HepG2 (cell line): ENCODE measurements at regions not wholly inside any gene's neighbourhood (a gene's known extent, or its start where the extent isn't known, plus 50 kb on each side); places are given as distances from the start of the nearest gene placed in this dataset.

Experiments
- ATAC-seq: fragments of 200-7000 bp; cut with Tn5 transposase; 3 replicates; pipeline ENCODE4 v1.9.1; 2020; ENCODE audit warnings: mild to moderate bottlenecking, moderate library complexity
- BruUV-seq: library from RNA; stranded (reverse); fragments of 400-500 nt; replicated peaks from 2 replicates; lab custom pipeline; 2021; lab: Mats Ljungman, UMichigan
- CTCF ChIA-PET: fragments of 300-600 bp; formaldehyde crosslinking; extraction: SDS; loops from one replicate; lab custom pipeline; 2021; ENCODE audit warnings: low total read pairs, inconsistent platforms, low intra/inter-chr PET ratio; lab: Yijun Ruan, JAX
- POLR2A ChIA-PET: fragments of 350-600 bp; sonication (Branson Sonifier 250); formaldehyde crosslinking; loops from one replicate; lab custom pipeline; 2020; ENCODE audit warnings: antibody characterized with exemption, inconsistent platforms; lab: Yijun Ruan, JAX
- DNase-seq: peaks from one replicate; pipeline ENCODE4 v3.0.0-alpha.2; 2015; ENCODE audit warnings: low spot score
- FAIRE-seq: peaks from 3 replicates; lab custom pipeline; 2011; peaks lifted over from hg19 to GRCh38; lab: Jason Lieb, UNC
- H2AFZ ChIP-seq: one replicate; pipeline ENCODE4 v1.6.1; 2011; ENCODE audit warnings: low read length, inconsistent platforms
- H3K27ac ChIP-seq: fragments of 300-600 bp; 3 replicates; pipeline ENCODE4 v1.8.0; 2011; ENCODE audit warnings: mixed run types, mild to moderate bottlenecking, mixed read lengths, low read length, inconsistent platforms; ENCODE audit not compliant: insufficient read depth; ENCODE audit errors: extremely low read length
- H3K27me3 ChIP-seq, 2 experiments: fragments of 200-600 bp in 1 of 2; 2 replicates in 1 of 2; 3 replicates in 1 of 2; pipeline versions ENCODE4 v1.6.0 to v1.8.0; 2011; ENCODE audit warnings: low read length in 2 of 2, mild to moderate bottlenecking in 2 of 2, moderate library complexity in 2 of 2, inconsistent platforms in 1 of 2; ENCODE audit not compliant: insufficient read depth in 2 of 2, control insufficient read depth in 1 of 2
- H3K36me3 ChIP-seq, 2 experiments: fragments of 200-600 bp in 1 of 2; replicated peaks in 1 of 2; 2 replicates in 1 of 2; 3 replicates in 1 of 2; pipeline versions ENCODE4 v1.5.1 to v1.8.0; 2011; ENCODE audit warnings: low read length in 2 of 2, inconsistent platforms in 1 of 2; ENCODE audit not compliant: insufficient read depth in 2 of 2, control insufficient read depth in 1 of 2
- H3K4me1 ChIP-seq: 2 replicates; pipeline ENCODE4 v1.5.1; 2012; ENCODE audit warnings: low read length, inconsistent platforms; ENCODE audit not compliant: insufficient read depth
- H3K4me2 ChIP-seq: 2 replicates; pipeline ENCODE4 v1.6.0; 2011; ENCODE audit warnings: low read depth, low read length, inconsistent platforms
- H3K4me3 ChIP-seq, 3 experiments: fragments of 200-600 bp in 1 of 3; sonication (generic), shearing (Covaris generic) in 1 of 3; replicated peaks in 1 of 3; 2 replicates each; pipeline ENCODE4 v1.5.1; 2011 to 2016; ENCODE audit warnings: low read length in 3 of 3, inconsistent platforms in 2 of 3, low read depth in 2 of 3, mild to moderate bottlenecking in 2 of 3, control low read depth in 1 of 3, mixed read lengths in 1 of 3; ENCODE audit not compliant: insufficient read depth in 1 of 3
- H3K79me2 ChIP-seq: one replicate; pipeline ENCODE4 v1.6.1; 2011; ENCODE audit warnings: low read length, inconsistent platforms; ENCODE audit not compliant: insufficient read depth
- H3K9ac ChIP-seq: 2 replicates; pipeline ENCODE4 v1.6.0; 2011; ENCODE audit warnings: mild to moderate bottlenecking, low read depth, low read length, inconsistent platforms; ENCODE audit not compliant: insufficient read depth
- H3K9me3 ChIP-seq: 2 replicates; pipeline ENCODE4 v1.5.1; 2012; ENCODE audit warnings: mild to moderate bottlenecking, low read length
- H4K20me1 ChIP-seq: 2 replicates; pipeline ENCODE4 v1.6.0; 2011; ENCODE audit warnings: inconsistent platforms, mild to moderate bottlenecking, low read length, moderate library complexity; ENCODE audit not compliant: insufficient read depth
- FOXJ3 ChIP-seq: sonication (generic); formaldehyde crosslinking; IDR thresholded peaks from 2 replicates; pipeline ENCODE4 v1.4.0; 2020; ENCODE audit warnings: missing genetic modification reagents, mild to moderate bottlenecking, borderline replicate concordance
- HDAC2 ChIP-seq: sonication (generic); formaldehyde crosslinking; IDR thresholded peaks from 2 replicates; pipeline ENCODE4 v1.4.0; 2020; ENCODE audit warnings: missing genetic modification reagents
- ISX ChIP-seq: sonication (generic); formaldehyde crosslinking; conservative IDR thresholded peaks from 2 replicates; pipeline ENCODE4 v1.5.0; 2020; ENCODE audit warnings: missing genetic modification reagents
- KAT2B ChIP-seq: fragments of 150-350 bp; IDR thresholded peaks from 2 replicates; pipeline ENCODE4 v1.6.1; 2014; ENCODE audit warnings: low read depth, low read length, borderline replicate concordance
- NFE2L2 ChIP-seq: fragments of 150-350 bp; IDR thresholded peaks from 2 replicates; pipeline ENCODE4 v1.6.1; 2014; ENCODE audit warnings: low read length
- NR2F1 ChIP-seq, 2 experiments: fragments of 450-650 bp in 1 of 2; formaldehyde crosslinking in 1 of 2; IDR thresholded peaks; 2 replicates each; pipeline versions ENCODE4 v1.5.0 to v1.6.1; 2016 to 2020; ENCODE audit warnings: mild to moderate bottlenecking in 1 of 2, missing compliant biosample characterization in 1 of 2, missing genetic modification reagents in 1 of 2, moderate library complexity in 1 of 2
- RXRA ChIP-seq: sonication (generic); formaldehyde crosslinking; IDR thresholded peaks from 2 replicates; pipeline ENCODE4 v1.5.1; 2020; ENCODE audit warnings: missing genetic modification reagents
- SNRNP70 ChIP-seq: fragments of 200-400 bp; formaldehyde crosslinking; IDR thresholded peaks from 2 replicates; pipeline ENCODE4 v1.6.1; 2017; ENCODE audit warnings: mild to moderate bottlenecking, low read depth, low read length, moderate library complexity
- SSRP1 ChIP-seq: IDR thresholded peaks from 2 replicates; pipeline ENCODE4 v1.6.1; 2016; ENCODE audit warnings: control low read depth
- ZFYVE20 ChIP-seq: sonication (generic); formaldehyde crosslinking; IDR thresholded peaks from 2 replicates; pipeline ENCODE4 v1.8.0; 2023; ENCODE audit warnings: low read depth, mild to moderate bottlenecking, moderate library complexity, missing genetic modification reagents, borderline replicate concordance
- ZKSCAN5 ChIP-seq: sonication (generic); formaldehyde crosslinking; IDR thresholded peaks from 2 replicates; pipeline ENCODE4 v1.5.1; 2020; ENCODE audit warnings: mild to moderate bottlenecking, missing genetic modification reagents
- ZNF30 ChIP-seq: sonication (generic); formaldehyde crosslinking; IDR thresholded peaks from 2 replicates; pipeline ENCODE4 v1.5.0; 2020; ENCODE audit warnings: mild to moderate bottlenecking, missing genetic modification reagents
- ZNF782 ChIP-seq: sonication (generic); formaldehyde crosslinking; IDR thresholded peaks from 2 replicates; pipeline ENCODE4 v1.4.0; 2020; ENCODE audit warnings: missing genetic modification reagents, mild to moderate bottlenecking, borderline replicate concordance
- in situ Hi-C: cut with HindIII; loops from 2 replicates; pipeline ENCODE4 v1.10.0; 2017; ENCODE audit warnings: low pct_unique_long_range_greater_than_20kb; ENCODE audit not compliant: extremely low pct_ligation_motif_present
- intact Hi-C: fragments of 100-400 bp; cut with micrococcal nuclease; formaldehyde crosslinking; loops from one replicate; pipeline ENCODE4 v1.10.0; 2022; ENCODE audit not compliant: unreplicated experiment
- TF ChIP-seq, protein P1 (sequence below): sonication (generic); formaldehyde crosslinking; IDR thresholded peaks from 2 replicates; pipeline ENCODE4 v1.4.0; 2020; ENCODE audit warnings: low read depth, mild to moderate bottlenecking, missing genetic modification reagents
- TF ChIP-seq, protein P2 (sequence below): IDR thresholded peaks from 2 replicates; pipeline ENCODE4 v1.6.1; 2012; ENCODE audit warnings: low read depth, low read length, improper control_type of control experiment

DNA sequence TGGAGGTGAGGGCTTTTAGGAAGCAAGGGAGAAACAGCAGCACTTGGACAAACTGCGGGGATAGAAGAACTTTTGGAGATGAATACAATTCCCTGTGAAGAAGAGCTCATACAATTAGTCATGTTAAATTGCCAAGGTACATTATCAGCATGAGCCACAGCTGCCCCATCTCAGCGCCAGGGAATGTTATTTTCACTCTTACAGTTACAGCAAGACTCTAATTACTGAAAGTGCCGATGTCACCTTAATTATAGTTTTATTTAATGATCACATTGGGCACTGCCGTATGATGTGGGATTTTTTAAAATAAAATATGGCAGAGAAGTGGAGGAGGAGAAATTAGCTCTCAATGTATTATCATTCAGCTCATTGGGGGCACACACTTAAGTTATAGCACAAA is 144.8 kb upstream of the MON1B start (continued):
- no peak for TF ChIP-seq ZNF30
- TF ChIP-seq NR2F1 (CRISPR knock-in tag; IDR thresholded peaks at IDR 0.05) = no peak
- no peak for TF ChIP-seq SNRNP70
- no peak for TF ChIP-seq ISX
- TF ChIP-seq, protein P1, sequence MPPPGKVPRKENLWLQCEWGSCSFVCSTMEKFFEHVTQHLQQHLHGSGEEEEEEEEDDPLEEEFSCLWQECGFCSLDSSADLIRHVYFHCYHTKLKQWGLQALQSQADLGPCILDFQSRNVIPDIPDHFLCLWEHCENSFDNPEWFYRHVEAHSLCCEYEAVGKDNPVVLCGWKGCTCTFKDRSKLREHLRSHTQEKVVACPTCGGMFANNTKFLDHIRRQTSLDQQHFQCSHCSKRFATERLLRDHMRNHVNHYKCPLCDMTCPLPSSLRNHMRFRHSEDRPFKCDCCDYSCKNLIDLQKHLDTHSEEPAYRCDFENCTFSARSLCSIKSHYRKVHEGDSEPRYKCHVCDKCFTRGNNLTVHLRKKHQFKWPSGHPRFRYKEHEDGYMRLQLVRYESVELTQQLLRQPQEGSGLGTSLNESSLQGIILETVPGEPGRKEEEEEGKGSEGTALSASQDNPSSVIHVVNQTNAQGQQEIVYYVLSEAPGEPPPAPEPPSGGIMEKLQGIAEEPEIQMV (CRISPR knock-in tag) = no peak
- TF ChIP-seq HDAC2 (CRISPR knock-in tag) = no peak
- TF ChIP-seq ZFYVE20 (CRISPR knock-in tag) = no peak
- no peak for TF ChIP-seq NFE2L2
- no peak for TF ChIP-seq FOXJ3 (CRISPR knock-in tag)
- no peak for TF ChIP-seq RXRA
- no peak for TF ChIP-seq SSRP1
- TF ChIP-seq ZKSCAN5 (CRISPR knock-in tag) = no peak
- TF ChIP-seq, all 625 proteins: peak for 0

DNA sequence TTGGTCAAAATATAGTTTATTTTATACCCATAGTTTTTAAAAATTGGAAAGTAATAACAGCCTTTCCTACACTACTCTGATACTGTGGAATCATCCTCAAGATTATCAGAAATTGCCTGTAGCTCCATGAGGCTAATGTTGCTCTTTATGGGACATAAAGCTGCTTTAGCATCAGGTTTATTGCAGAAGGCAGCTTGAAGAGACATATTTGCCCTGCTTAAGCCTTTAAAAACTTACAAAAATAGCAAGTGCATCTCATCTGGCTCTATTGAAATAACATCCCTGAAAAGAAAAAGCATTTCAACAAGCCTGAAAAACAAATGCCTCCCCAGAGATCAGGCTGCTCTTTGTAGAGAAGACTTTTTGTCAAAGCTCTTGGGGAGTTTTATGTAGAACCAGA is 142.9 kb upstream of the MON1B start:
- ChIA-PET CTCF (no interaction called here), POLR2A (no interaction called here)
- H3K9ac ChIP-seq = no peak overlapping the region
- H2AFZ ChIP-seq = no peak overlapping the region
- FAIRE-seq (no peak), ATAC-seq (no peak), DNase-seq (no peak)
- H4K20me1 ChIP-seq = no peaks in the 10 kb centered on the region
- intact Hi-C loops = no loop called here
- H3K27me3 ChIP-seq = no peaks in the 10 kb centered on the region
- no peaks in the 10 kb centered on the region for H3K79me2 ChIP-seq
- H3K4me2 ChIP-seq = no peak overlapping the region
- in situ Hi-C loops = no loop called here
- TF ChIP-seq ZNF782 (CRISPR knock-in tag) (no peak), KAT2B (no peak)
- TF ChIP-seq, protein P2, sequence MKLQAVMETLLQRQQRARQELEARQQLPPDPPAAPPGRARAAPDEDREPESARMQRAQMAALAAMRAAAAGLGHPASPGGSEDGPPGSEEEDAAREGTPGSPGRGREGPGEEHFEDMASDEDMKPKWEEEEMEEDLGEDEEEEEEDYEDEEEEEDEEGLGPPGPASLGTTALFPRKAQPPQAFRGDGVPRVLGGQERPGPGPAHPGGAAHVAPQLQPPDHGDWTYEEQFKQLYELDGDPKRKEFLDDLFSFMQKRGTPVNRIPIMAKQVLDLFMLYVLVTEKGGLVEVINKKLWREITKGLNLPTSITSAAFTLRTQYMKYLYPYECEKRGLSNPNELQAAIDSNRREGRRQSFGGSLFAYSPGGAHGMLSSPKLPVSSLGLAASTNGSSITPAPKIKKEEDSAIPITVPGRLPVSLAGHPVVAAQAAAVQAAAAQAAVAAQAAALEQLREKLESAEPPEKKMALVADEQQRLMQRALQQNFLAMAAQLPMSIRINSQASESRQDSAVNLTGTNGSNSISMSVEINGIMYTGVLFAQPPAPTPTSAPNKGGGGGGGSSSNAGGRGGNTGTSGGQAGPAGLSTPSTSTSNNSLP = no peak
- no peaks in the 10 kb centered on the region for H3K9me3 ChIP-seq
- H3K36me3 ChIP-seq = no peaks in the 10 kb centered on the region
- H3K4me1 ChIP-seq = no peaks in the 10 kb centered on the region
- no peak overlapping the region for H3K4me3 ChIP-seq
- H3K27ac ChIP-seq = no peak overlapping the region
- BruUV-seq = no TSS peak
